ENCODE measurements at regions not wholly inside any gene's neighbourhood (a gene's known extent, or its start where the extent isn't known, plus 50 kb on each side); places are given as distances from the start of the nearest gene placed in this dataset.

DNA sequence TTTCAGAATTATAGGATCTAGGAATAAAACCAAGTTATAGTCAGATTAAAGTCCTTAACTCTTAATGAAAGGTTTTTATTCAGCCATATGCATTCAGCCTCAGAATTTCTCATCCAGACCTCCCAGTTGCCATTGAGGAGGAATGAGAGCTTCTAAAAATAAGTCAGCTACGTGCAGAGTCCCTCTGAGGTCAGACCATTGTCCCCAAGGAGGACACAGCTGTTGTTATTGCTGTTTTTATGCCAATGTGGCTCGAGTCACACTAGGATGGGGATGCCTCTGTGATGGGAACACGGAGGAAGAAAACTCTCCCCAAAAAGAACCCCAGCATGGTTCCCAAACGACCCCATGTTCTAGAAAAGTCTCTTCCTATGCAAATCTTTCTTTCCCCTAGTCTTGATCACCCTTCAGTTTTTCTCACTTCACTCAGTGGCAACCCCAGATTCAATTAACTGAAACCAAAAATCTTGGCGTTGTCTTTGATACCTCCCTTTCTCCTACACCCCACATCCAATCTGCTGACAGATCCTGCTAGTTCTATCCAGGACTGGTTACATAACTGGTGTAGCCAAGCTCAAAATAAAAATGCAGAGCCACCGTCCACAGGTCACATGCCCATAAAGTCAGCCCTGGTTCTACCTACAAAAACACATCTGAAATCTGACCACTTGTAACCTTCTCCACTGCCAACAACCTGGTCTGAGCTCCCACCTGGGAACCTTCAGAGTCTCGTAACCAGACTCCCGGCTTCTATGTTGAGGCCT lies 138.2 kb upstream of the ERCC4 start:
- TF ChIP-seq SUZ12 (IDR thresholded peaks at IDR 0.05) (no peak), ELF4 (IDR thresholded peaks at IDR 0.05) (no peak), L3MBTL2 (conservative IDR thresholded peaks at IDR 0.05) (no peak), NFRKB (IDR thresholded peaks at IDR 0.05) (no peak), BHLHE40 (IDR thresholded peaks at IDR 0.05; ENCODE audit: borderline replicate concordance) (no peak), LEF1 (IDR thresholded peaks at IDR 0.05; ENCODE audit: borderline replicate concordance) (no peak), FOXM1 (IDR thresholded peaks at IDR 0.05; ENCODE audit: borderline replicate concordance) (no peak), SP1 (IDR thresholded peaks at IDR 0.05) (no peak), TARDBP (IDR thresholded peaks at IDR 0.05) (no peak), FOXA1 (IDR thresholded peaks at IDR 0.05) (no peak), ARNT (IDR thresholded peaks at IDR 0.05) (no peak), FOXK2 (IDR thresholded peaks at IDR 0.05) (no peak)
- TF ChIP-seq, protein P1, sequence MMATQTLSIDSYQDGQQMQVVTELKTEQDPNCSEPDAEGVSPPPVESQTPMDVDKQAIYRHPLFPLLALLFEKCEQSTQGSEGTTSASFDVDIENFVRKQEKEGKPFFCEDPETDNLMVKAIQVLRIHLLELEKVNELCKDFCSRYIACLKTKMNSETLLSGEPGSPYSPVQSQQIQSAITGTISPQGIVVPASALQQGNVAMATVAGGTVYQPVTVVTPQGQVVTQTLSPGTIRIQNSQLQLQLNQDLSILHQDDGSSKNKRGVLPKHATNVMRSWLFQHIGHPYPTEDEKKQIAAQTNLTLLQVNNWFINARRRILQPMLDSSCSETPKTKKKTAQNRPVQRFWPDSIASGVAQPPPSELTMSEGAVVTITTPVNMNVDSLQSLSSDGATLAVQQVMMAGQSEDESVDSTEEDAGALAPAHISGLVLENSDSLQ (IDR thresholded peaks at IDR 0.05), result no peak

Data from HEK293T (cell line).